Parathyroid adenoma (tissue), 2 donors: ENCODE measurements at regions not wholly inside any gene's neighbourhood (a gene's known extent, or its start where the extent isn't known, plus 50 kb on each side); places are given as distances from the start of the nearest gene placed in this dataset.

Experiments
- H2AFZ ChIP-seq: fragments of 300-600 bp; sonication (generic); one replicate; pipeline ENCODE4 v1.7.0; 2017; ENCODE audit warnings: antibody characterized with exemption, mild to moderate bottlenecking
- H3K27ac ChIP-seq: fragments of 300-600 bp; sonication (generic); one replicate; pipeline ENCODE4 v1.7.0; 2017
- H3K27me3 ChIP-seq: fragments of 300-600 bp; sonication (generic); one replicate; pipeline ENCODE4 v1.7.0; 2017; ENCODE audit warnings: low read length; ENCODE audit not compliant: control insufficient read depth, insufficient read depth
- H3K36me3 ChIP-seq: fragments of 300-600 bp; sonication (generic); one replicate; pipeline ENCODE4 v1.7.0; 2017; ENCODE audit warnings: low read length; ENCODE audit not compliant: control insufficient read depth, insufficient read depth
- H3K4me1 ChIP-seq: fragments of 300-600 bp; sonication (generic); one replicate; pipeline ENCODE4 v1.7.0; 2017; ENCODE audit warnings: control low read depth
- H3K4me2 ChIP-seq: fragments of 300-600 bp; sonication (generic); one replicate; pipeline ENCODE4 v1.7.0; 2017; ENCODE audit warnings: low read length
- H3K4me3 ChIP-seq: fragments of 300-600 bp; sonication (generic); one replicate; pipeline ENCODE4 v1.7.0; 2017; ENCODE audit warnings: low read depth, low read length
- H3K79me2 ChIP-seq: fragments of 300-600 bp; sonication (generic); one replicate; pipeline ENCODE4 v1.7.0; 2017; ENCODE audit warnings: control low read depth
- H3K9ac ChIP-seq: fragments of 300-600 bp; sonication (generic); one replicate; pipeline ENCODE4 v1.7.0; 2017; ENCODE audit warnings: mild to moderate bottlenecking
- H3K9me3 ChIP-seq: fragments of 300-600 bp; sonication (generic); one replicate; pipeline ENCODE4 v1.7.0; 2017; ENCODE audit warnings: low read length; ENCODE audit not compliant: control insufficient read depth
- TF ChIP-seq, protein P1 (sequence below): fragments of 300-600 bp; sonication (generic); IDR thresholded peaks from one replicate; pipeline ENCODE4 v1.7.0; 2017; ENCODE audit warnings: antibody characterized with exemption, mild to moderate bottlenecking
- donor health status: primary hyperparathyroidism.

DNA sequence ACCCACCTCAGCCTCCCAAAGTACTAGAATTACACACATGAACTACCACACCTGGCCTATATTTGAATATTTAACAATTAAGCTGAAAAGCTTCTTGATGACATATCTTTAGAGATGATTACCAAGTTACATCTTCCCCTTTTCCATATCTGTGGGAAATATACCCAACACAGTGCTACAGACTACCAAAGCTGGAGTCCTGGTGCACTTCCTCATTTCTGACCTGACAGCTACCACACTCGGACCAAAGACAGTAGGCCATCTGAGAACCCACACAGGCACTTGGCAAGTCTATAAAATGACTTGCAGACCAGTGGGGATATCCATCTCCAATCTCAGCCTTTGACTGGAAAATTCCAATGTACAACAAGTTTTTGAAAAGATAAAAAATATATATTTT, 270.4 kb upstream of the KLF14 start:
- Histone ChIP-seq H3K4me1 (peaks cover 7% of the 10 kb centered on the region), H3K4me3 (no peak overlapping the region), H3K9me3 (no peaks in the 10 kb centered on the region), H3K36me3 (no peaks in the 10 kb centered on the region), H3K27me3 (no peaks in the 10 kb centered on the region), H2AFZ (no peak overlapping the region), H3K9ac (no peak overlapping the region), H3K4me2 (no peak overlapping the region), H3K79me2 (peaks cover 41% of the 10 kb centered on the region), H3K27ac (no peak overlapping the region)
- TF ChIP-seq, protein P1, sequence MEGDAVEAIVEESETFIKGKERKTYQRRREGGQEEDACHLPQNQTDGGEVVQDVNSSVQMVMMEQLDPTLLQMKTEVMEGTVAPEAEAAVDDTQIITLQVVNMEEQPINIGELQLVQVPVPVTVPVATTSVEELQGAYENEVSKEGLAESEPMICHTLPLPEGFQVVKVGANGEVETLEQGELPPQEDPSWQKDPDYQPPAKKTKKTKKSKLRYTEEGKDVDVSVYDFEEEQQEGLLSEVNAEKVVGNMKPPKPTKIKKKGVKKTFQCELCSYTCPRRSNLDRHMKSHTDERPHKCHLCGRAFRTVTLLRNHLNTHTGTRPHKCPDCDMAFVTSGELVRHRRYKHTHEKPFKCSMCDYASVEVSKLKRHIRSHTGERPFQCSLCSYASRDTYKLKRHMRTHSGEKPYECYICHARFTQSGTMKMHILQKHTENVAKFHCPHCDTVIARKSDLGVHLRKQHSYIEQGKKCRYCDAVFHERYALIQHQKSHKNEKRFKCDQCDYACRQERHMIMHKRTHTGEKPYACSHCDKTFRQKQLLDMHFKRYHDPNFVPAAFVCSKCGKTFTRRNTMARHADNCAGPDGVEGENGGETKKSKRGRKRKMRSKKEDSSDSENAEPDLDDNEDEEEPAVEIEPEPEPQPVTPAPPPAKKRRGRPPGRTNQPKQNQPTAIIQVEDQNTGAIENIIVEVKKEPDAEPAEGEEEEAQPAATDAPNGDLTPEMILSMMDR = no peak

DNA sequence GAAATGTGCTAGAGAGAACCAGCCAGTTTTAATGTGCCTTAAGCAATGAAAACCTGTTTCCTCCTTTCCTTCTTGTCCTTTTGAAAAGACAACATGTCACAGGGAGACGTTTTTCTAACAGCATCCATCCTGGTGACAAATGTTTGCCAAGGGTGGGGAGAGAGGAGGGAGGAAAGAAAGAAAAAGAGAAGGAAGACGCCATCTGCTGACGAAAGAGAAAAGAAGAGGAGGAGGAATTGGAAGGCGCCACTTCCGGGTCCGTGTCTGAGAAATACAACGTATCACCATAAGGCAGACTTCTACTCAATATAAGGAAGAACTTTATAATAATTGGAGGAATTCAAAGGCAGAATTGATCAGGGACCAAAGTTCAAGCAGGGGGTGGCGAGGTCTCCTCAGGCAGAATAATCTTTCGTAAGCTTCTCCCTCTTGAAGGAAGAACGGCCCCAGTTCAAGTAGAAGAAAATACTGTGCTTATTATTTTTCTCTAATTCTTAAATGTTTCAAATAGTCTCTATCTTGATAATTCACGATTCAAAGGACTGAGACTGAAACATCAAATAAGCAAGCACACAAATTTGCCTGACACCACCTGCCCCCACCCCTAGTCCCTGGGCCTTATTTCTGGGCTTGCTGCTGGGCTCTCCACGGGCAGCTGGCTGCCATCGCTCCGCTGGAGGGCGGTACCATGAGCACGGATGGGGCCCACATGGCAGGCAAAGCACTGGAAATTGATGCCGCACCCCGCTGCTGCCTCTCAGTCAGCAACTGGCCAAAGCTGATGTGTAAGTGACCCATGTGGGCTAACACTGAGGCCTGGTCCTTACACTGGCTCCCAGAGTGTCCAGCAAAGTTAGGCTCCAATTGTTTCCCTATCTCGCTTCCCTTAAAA, 273.7 kb upstream of the KLF14 start:
- H3K4me3 ChIP-seq = no peak overlapping the region
- peak overlapping the region; percentile 21 for H2AFZ ChIP-seq
- no peaks in the 10 kb centered on the region for H3K9me3 ChIP-seq
- no peak overlapping the region for H3K4me2 ChIP-seq
- H3K9ac ChIP-seq = no peak overlapping the region
- TF ChIP-seq, protein P1 = peak; percentile 37
- no peaks in the 10 kb centered on the region for H3K36me3 ChIP-seq
- H3K4me1 ChIP-seq = peaks cover 28% of the 10 kb centered on the region
- peaks cover 27% of the 10 kb centered on the region for H3K79me2 ChIP-seq
- H3K27me3 ChIP-seq = no peaks in the 10 kb centered on the region
- H3K27ac ChIP-seq = peak overlapping the region; percentile 49

DNA sequence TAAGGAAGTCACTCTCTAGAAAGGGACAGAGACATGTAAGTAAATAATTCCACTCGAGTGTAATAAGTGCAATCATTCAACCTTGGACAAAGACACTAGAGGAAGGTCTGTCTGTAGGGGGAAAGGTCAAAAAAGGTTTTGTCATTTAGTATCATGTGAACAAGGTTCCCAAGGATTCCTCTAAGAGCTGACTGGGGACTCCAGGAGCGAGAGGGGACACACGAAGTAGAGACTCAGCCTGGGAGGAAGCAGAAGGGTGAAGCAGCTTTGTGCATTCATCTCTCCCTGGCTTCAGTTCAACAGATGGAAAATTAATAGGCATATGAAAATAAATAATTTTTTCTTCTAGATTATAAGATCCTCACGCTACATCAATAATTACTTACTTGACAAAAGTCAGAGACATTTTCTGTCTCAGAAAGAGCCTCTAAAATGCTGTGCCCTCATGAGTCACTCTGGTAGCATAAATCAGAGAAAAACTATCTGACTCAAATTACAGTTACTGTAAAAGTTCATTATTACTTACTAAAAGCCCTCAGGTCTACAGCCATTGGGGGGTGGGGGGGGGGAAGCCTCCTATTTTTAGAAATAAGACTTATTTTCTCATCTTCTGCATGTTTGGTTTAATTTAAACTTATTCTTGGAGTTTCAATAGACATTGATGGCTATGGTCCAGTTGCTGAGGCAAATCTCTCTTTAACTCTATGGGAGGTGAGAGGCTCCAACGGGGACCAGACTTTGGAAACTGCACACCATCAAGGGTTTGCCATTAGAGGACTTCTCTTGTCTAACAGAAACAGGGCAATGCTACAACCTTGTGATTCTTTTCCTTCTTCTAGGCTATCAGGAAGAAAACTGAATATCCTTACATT, 275.1 kb upstream of the KLF14 start:
- H3K27ac ChIP-seq = peak overlapping the region; percentile 49
- H3K4me1 ChIP-seq = peaks cover 33% of the 10 kb centered on the region
- TF ChIP-seq, protein P1 = no peak

DNA sequence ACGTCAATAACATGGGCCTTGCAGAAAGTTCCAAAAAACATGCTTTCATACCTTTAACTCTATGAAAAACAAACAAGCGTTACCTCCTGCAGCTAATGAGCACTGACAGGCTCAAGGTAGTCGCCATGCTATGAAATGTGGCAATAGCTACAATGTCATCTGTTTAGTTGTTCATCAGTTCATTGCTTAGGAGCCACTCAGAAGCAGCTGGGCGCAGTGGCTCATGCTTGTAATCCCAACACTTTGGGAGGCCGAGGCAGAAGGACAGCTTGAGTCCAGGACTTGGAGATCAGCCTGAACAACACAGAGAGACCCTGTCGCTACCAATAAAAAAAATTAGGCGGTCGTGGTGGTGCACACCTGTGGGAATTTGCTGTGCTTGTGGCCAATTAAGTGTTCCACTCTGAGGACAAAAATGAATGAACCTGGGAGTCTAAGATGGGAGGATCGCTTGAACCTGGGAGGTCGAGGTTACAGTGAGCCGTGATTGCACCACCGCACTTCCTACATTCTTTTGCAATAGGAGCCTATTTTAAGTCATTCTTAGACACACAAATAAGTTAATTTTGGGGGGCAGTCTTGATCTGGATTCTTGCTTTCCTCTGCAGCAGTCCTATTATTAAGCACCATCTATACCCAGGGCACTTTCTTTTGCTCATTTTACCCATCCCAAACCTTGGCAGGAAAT, 276.2 kb upstream of the KLF14 start:
- Histone ChIP-seq H2AFZ (no peak overlapping the region), H3K27ac (no peak overlapping the region), H3K36me3 (no peaks in the 10 kb centered on the region), H3K9me3 (no peaks in the 10 kb centered on the region), H3K4me3 (no peak overlapping the region), H3K27me3 (no peaks in the 10 kb centered on the region), H3K4me1 (peaks cover 33% of the 10 kb centered on the region), H3K9ac (no peak overlapping the region), H3K79me2 (peaks cover 26% of the 10 kb centered on the region), H3K4me2 (no peak overlapping the region)
- TF ChIP-seq, protein P1 = no peak

More for the DNA sequence above, 275.1 kb upstream of the KLF14 start:
- Histone ChIP-seq H3K9me3 (no peaks in the 10 kb centered on the region), H3K36me3 (no peaks in the 10 kb centered on the region), H3K27me3 (no peaks in the 10 kb centered on the region), H3K9ac (no peak overlapping the region), H2AFZ (no peak overlapping the region), H3K4me3 (no peak overlapping the region), H3K79me2 (peaks cover 29% of the 10 kb centered on the region), H3K4me2 (no peak overlapping the region)
